PC-3 (cell line): ENCODE measurements at regions not wholly inside any gene's neighbourhood (a gene's known extent, or its start where the extent isn't known, plus 50 kb on each side); places are given as distances from the start of the nearest gene placed in this dataset.

Source experiments
- ATAC-seq: fragments of 200-7000 bp; cut with Tn5 transposase; 2 replicates; pipeline ENCODE4 v1.9.1; 2020; ENCODE audit warnings: mild to moderate bottlenecking, moderate library complexity
- BruUV-seq: library from RNA; stranded (reverse); fragments of 400-500 nt; replicated peaks from 2 replicates; lab custom pipeline; 2021; lab: Mats Ljungman, UMichigan
- CTCF ChIA-PET: fragments of 300-600 bp; sonication (Branson Sonifier 250); formaldehyde crosslinking; loops from one replicate; lab custom pipeline; 2022; ENCODE audit warnings: antibody characterized with exemption; lab: Charles Lee
- POLR2A ChIA-PET: fragments of 300-600 bp; sonication (Branson Sonifier 250); formaldehyde crosslinking; loops from one replicate; lab custom pipeline; 2022; ENCODE audit warnings: antibody characterized with exemption; ENCODE audit not compliant: unreplicated experiment; lab: Charles Lee
- DNase-seq: peaks from one replicate; pipeline ENCODE4 v3.0.0-alpha.2; 2015
- H2AFZ ChIP-seq: fragments of 300-600 bp; sonication (generic); 2 replicates; pipeline ENCODE4 v1.6.0; 2016; ENCODE audit warnings: antibody characterized with exemption, low read length
- H3F3A ChIP-seq: fragments of 300-600 bp; sonication (generic); one replicate; pipeline ENCODE4 v1.6.0; 2017; ENCODE audit warnings: antibody characterized with exemption, low read length, control low read depth, mild to moderate bottlenecking; ENCODE audit not compliant: unreplicated experiment
- H3K27ac ChIP-seq: fragments of 300-600 bp; sonication (generic); 2 replicates; pipeline ENCODE4 v1.5.1; 2016; ENCODE audit warnings: mild to moderate bottlenecking, low read length
- H3K27me3 ChIP-seq: fragments of 300-600 bp; sonication (generic); 2 replicates; pipeline ENCODE4 v1.6.1; 2016; ENCODE audit warnings: low read length, mixed read lengths
- H3K36me3 ChIP-seq: fragments of 300-600 bp; sonication (generic); 2 replicates; pipeline ENCODE4 v1.6.1; 2016; ENCODE audit warnings: low read depth, mixed run types, low read length, mixed read lengths
- H3K4me1 ChIP-seq: fragments of 300-600 bp; sonication (generic); 2 replicates; pipeline ENCODE4 v1.5.1; 2016; ENCODE audit warnings: low read length; ENCODE audit not compliant: insufficient read depth
- H3K4me2 ChIP-seq: fragments of 300-600 bp; sonication (generic); 2 replicates; pipeline ENCODE4 v1.6.0; 2016; ENCODE audit warnings: low read length
- H3K4me3 ChIP-seq: fragments of 300-600 bp; sonication (generic); 2 replicates; pipeline ENCODE4 v1.5.1; 2016; ENCODE audit warnings: mild to moderate bottlenecking, low read length, mixed read lengths
- H3K79me2 ChIP-seq: fragments of 300-600 bp; sonication (generic); 2 replicates; pipeline ENCODE4 v1.6.1; 2017; ENCODE audit warnings: low read length, mixed read lengths
- H3K9ac ChIP-seq: fragments of 300-600 bp; sonication (generic); 2 replicates; pipeline ENCODE4 v1.6.0; 2016; ENCODE audit warnings: mild to moderate bottlenecking, low read length
- H3K9me2 ChIP-seq: fragments of 300-600 bp; sonication (generic); replicated peaks from 2 replicates; pipeline ENCODE4 v1.6.1; 2016; ENCODE audit warnings: mixed run types, low read length, mixed read lengths
- H3K9me3 ChIP-seq: fragments of 300-600 bp; sonication (generic); 2 replicates; pipeline ENCODE4 v1.6.1; 2016; ENCODE audit warnings: low read length, mixed read lengths
- H4K20me1 ChIP-seq: fragments of 300-600 bp; sonication (generic); 2 replicates; pipeline ENCODE4 v1.6.1; 2016; ENCODE audit warnings: low read length, mixed read lengths
- EZH2 ChIP-seq: fragments of 300-600 bp; sonication (generic); IDR thresholded peaks from one replicate; pipeline ENCODE4 v1.6.1; 2017; ENCODE audit warnings: antibody characterized with exemption, mild to moderate bottlenecking, low read length; ENCODE audit not compliant: unreplicated experiment
- EZH2phosphoT487 ChIP-seq: fragments of 300-600 bp; sonication (generic); IDR thresholded peaks from 2 replicates; pipeline ENCODE4 v1.6.1; 2018; ENCODE audit warnings: mild to moderate bottlenecking, antibody characterized with exemption, low read length, borderline replicate concordance
- intact Hi-C: fragments of 100-400 bp; cut with micrococcal nuclease; formaldehyde crosslinking; loops from 2 replicates; pipeline ENCODE4 v1.9.0; 2023
- TF ChIP-seq, protein P1 (sequence below): fragments of 300-600 bp; sonication (generic); conservative IDR thresholded peaks from 2 replicates; pipeline ENCODE4 v1.5.1; 2017; ENCODE audit warnings: antibody characterized with exemption, low read depth, mild to moderate bottlenecking, low read length

- ATAC-seq = no peak
- BruUV-seq = no TSS peak
- no peak for DNase-seq
- Histone ChIP-seq H3K4me2 (no peak overlapping the region), H3K9ac (no peak overlapping the region), H3K4me3 (no peak overlapping the region), H3F3A (no peaks in the 10 kb centered on the region), H3K9me2 (no peaks in the 10 kb centered on the region), H3K79me2 (no peaks in the 10 kb centered on the region), H4K20me1 (no peaks in the 10 kb centered on the region), H3K27me3 (peaks cover 47% of the 10 kb centered on the region), H3K9me3 (no peaks in the 10 kb centered on the region), H3K4me1 (no peaks in the 10 kb centered on the region), H3K27ac (no peak overlapping the region), H2AFZ (no peak overlapping the region), H3K36me3 (no peaks in the 10 kb centered on the region)
- intact Hi-C loops = no loop called here
- TF ChIP-seq EZH2 = no peak
- POLR2A ChIA-PET = no interaction called here
- CTCF ChIA-PET = no interaction called here
Observed at GRCh38 chr7:35348611-35349400, 94.9 kb upstream of the TBX20 start.

GRCh38 chr7:35342786-35343185 is 88.9 kb upstream of the TBX20 start:
- Histone ChIP-seq H3K27me3 (peaks cover 40% of the 10 kb centered on the region), H3K36me3 (no peaks in the 10 kb centered on the region), H3K4me2 (no peak overlapping the region), H4K20me1 (no peaks in the 10 kb centered on the region), H3K9ac (no peak overlapping the region), H3K4me3 (no peak overlapping the region), H3K79me2 (no peaks in the 10 kb centered on the region), H3K4me1 (no peaks in the 10 kb centered on the region), H2AFZ (no peak overlapping the region), H3F3A (no peaks in the 10 kb centered on the region), H3K9me3 (no peaks in the 10 kb centered on the region), H3K9me2 (no peaks in the 10 kb centered on the region), H3K27ac (no peak overlapping the region)
- no TSS peak for BruUV-seq
- intact Hi-C loops = no loop called here
- ChIA-PET POLR2A (no interaction called here), CTCF (no interaction called here)
- no peak for ATAC-seq
- DNase-seq = no peak
- TF ChIP-seq, protein P1, sequence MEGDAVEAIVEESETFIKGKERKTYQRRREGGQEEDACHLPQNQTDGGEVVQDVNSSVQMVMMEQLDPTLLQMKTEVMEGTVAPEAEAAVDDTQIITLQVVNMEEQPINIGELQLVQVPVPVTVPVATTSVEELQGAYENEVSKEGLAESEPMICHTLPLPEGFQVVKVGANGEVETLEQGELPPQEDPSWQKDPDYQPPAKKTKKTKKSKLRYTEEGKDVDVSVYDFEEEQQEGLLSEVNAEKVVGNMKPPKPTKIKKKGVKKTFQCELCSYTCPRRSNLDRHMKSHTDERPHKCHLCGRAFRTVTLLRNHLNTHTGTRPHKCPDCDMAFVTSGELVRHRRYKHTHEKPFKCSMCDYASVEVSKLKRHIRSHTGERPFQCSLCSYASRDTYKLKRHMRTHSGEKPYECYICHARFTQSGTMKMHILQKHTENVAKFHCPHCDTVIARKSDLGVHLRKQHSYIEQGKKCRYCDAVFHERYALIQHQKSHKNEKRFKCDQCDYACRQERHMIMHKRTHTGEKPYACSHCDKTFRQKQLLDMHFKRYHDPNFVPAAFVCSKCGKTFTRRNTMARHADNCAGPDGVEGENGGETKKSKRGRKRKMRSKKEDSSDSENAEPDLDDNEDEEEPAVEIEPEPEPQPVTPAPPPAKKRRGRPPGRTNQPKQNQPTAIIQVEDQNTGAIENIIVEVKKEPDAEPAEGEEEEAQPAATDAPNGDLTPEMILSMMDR = no peak
- TF ChIP-seq EZH2 (no peak), EZH2phosphoT487 (no peak)

DNA sequence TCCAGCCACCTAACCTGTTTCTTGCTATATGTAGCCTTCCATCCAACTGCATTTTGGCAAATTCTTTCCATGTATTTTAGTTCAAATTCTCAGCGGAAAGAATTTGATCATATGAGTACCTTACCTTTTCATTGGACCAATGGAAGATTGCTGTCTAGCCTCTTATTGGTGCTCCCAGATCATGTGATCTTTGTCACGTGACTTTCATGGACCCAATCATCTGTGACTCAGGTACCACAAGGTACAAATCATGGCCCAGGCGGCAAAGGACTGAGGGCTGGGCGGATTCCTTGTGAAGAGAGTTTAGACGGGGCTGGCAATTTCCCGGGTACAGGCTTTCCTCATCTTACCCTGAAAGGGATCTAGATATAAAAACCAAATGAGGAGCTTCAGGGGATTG is 85.9 kb upstream of the TBX20 start:
- TF ChIP-seq EZH2phosphoT487 (no peak), EZH2 (no peak)
- TF ChIP-seq, protein P1 = no peak
- Histone ChIP-seq H3K9me3 (no peaks in the 10 kb centered on the region), H3K27ac (no peak overlapping the region), H3K79me2 (no peaks in the 10 kb centered on the region), H3K9me2 (no peaks in the 10 kb centered on the region), H3K4me3 (no peak overlapping the region), H3K9ac (no peak overlapping the region), H3F3A (no peaks in the 10 kb centered on the region), H4K20me1 (no peaks in the 10 kb centered on the region), H3K4me2 (no peak overlapping the region), H3K27me3 (peaks cover 25% of the 10 kb centered on the region), H3K4me1 (no peaks in the 10 kb centered on the region), H2AFZ (no peak overlapping the region), H3K36me3 (no peaks in the 10 kb centered on the region)
- ATAC-seq (no peak), DNase-seq (no peak)
- intact Hi-C loops = no loop called here
- ChIA-PET CTCF (no interaction called here), POLR2A (no interaction called here)
- BruUV-seq = no TSS peak
